ENCODE measurements at regions not wholly inside any gene's neighbourhood (a gene's known extent, or its start where the extent isn't known, plus 50 kb on each side); places are given as distances from the start of the nearest gene placed in this dataset.

DNA sequence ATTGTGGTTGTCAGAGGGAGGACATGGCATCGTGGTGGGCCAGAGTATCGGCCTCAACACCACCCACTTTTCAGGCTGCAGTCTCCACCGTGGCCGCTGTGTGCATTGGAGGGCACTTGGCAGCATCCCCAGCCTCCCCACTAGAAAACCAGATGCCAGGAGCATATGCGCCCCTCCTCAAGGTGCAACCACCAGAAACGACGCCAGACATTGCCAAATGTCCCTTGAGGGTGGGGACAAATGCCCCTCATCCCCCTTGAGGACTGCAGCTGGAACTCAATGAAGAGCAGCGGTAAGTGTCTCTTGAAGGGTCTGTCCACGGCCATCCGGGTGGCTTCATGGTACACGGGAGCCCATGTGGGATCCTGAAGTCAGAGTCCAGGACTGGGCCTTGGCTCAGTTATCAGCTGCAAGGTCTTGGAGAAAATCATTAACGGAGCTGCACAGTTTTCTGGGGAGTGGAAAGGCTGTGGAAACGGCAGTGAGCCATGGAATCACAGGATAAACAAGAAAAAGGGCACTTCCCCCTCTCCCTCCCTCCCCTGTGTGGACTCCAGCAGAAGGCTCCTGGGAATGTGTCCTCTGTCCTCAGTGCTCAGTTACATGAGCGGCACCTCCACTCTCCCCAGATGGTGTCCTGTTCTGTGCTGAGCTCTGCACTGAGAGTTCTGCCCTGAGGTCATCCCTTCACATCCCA, 324.4 kb upstream of the B3GAT1 start:
- TF ChIP-seq, protein P1, sequence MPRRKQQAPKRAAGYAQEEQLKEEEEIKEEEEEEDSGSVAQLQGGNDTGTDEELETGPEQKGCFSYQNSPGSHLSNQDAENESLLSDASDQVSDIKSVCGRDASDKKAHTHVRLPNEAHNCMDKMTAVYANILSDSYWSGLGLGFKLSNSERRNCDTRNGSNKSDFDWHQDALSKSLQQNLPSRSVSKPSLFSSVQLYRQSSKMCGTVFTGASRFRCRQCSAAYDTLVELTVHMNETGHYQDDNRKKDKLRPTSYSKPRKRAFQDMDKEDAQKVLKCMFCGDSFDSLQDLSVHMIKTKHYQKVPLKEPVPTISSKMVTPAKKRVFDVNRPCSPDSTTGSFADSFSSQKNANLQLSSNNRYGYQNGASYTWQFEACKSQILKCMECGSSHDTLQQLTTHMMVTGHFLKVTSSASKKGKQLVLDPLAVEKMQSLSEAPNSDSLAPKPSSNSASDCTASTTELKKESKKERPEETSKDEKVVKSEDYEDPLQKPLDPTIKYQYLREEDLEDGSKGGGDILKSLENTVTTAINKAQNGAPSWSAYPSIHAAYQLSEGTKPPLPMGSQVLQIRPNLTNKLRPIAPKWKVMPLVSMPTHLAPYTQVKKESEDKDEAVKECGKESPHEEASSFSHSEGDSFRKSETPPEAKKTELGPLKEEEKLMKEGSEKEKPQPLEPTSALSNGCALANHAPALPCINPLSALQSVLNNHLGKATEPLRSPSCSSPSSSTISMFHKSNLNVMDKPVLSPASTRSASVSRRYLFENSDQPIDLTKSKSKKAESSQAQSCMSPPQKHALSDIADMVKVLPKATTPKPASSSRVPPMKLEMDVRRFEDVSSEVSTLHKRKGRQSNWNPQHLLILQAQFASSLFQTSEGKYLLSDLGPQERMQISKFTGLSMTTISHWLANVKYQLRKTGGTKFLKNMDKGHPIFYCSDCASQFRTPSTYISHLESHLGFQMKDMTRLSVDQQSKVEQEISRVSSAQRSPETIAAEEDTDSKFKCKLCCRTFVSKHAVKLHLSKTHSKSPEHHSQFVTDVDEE (CRISPR knock-in tag; IDR thresholded peaks at IDR 0.05) = no peak
- no peak for TF ChIP-seq ZNF565 (CRISPR knock-in tag; conservative IDR thresholded peaks at IDR 0.05; ENCODE audit: low read depth)
- TF ChIP-seq CSDC2 (CRISPR knock-in tag; IDR thresholded peaks at IDR 0.05) = no peak
- TF ChIP-seq ARNTL (CRISPR knock-in tag; IDR thresholded peaks at IDR 0.05; ENCODE audit: borderline replicate concordance, low read depth) = no peak
- TF ChIP-seq, protein P2, sequence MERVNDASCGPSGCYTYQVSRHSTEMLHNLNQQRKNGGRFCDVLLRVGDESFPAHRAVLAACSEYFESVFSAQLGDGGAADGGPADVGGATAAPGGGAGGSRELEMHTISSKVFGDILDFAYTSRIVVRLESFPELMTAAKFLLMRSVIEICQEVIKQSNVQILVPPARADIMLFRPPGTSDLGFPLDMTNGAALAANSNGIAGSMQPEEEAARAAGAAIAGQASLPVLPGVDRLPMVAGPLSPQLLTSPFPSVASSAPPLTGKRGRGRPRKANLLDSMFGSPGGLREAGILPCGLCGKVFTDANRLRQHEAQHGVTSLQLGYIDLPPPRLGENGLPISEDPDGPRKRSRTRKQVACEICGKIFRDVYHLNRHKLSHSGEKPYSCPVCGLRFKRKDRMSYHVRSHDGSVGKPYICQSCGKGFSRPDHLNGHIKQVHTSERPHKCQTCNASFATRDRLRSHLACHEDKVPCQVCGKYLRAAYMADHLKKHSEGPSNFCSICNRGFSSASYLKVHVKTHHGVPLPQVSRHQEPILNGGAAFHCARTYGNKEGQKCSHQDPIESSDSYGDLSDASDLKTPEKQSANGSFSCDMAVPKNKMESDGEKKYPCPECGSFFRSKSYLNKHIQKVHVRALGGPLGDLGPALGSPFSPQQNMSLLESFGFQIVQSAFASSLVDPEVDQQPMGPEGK (CRISPR knock-in tag; IDR thresholded peaks at IDR 0.05; ENCODE audit: borderline replicate concordance) = no peak
- no peak for TF ChIP-seq OSR1 (CRISPR knock-in tag; IDR thresholded peaks at IDR 0.05)
- no peak for TF ChIP-seq TCF4 (CRISPR knock-in tag; IDR thresholded peaks at IDR 0.05; ENCODE audit: borderline replicate concordance)
- TF ChIP-seq, protein P3, sequence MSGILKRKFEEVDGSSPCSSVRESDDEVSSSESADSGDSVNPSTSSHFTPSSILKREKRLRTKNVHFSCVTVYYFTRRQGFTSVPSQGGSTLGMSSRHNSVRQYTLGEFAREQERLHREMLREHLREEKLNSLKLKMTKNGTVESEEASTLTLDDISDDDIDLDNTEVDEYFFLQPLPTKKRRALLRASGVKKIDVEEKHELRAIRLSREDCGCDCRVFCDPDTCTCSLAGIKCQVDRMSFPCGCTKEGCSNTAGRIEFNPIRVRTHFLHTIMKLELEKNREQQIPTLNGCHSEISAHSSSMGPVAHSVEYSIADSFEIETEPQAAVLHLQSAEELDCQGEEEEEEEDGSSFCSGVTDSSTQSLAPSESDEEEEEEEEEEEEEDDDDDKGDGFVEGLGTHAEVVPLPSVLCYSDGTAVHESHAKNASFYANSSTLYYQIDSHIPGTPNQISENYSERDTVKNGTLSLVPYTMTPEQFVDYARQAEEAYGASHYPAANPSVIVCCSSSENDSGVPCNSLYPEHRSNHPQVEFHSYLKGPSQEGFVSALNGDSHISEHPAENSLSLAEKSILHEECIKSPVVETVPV (CRISPR knock-in tag; IDR thresholded peaks at IDR 0.05) = no peak
- TF ChIP-seq, protein P4, sequence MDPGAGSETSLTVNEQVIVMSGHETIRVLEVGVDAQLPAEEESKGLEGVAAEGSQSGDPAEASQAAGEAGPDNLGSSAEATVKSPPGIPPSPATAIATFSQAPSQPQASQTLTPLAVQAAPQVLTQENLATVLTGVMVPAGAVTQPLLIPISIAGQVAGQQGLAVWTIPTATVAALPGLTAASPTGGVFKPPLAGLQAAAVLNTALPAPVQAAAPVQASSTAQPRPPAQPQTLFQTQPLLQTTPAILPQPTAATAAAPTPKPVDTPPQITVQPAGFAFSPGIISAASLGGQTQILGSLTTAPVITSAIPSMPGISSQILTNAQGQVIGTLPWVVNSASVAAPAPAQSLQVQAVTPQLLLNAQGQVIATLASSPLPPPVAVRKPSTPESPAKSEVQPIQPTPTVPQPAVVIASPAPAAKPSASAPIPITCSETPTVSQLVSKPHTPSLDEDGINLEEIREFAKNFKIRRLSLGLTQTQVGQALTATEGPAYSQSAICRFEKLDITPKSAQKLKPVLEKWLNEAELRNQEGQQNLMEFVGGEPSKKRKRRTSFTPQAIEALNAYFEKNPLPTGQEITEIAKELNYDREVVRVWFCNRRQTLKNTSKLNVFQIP (CRISPR knock-in tag; IDR thresholded peaks at IDR 0.05; ENCODE audit: borderline replicate concordance, low read depth) = no peak
- TF ChIP-seq, protein P5, sequence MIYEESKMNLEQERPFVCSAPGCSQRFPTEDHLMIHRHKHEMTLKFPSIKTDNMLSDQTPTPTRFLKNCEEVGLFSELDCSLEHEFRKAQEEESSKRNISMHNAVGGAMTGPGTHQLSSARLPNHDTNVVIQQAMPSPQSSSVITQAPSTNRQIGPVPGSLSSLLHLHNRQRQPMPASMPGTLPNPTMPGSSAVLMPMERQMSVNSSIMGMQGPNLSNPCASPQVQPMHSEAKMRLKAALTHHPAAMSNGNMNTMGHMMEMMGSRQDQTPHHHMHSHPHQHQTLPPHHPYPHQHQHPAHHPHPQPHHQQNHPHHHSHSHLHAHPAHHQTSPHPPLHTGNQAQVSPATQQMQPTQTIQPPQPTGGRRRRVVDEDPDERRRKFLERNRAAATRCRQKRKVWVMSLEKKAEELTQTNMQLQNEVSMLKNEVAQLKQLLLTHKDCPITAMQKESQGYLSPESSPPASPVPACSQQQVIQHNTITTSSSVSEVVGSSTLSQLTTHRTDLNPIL (CRISPR knock-in tag; IDR thresholded peaks at IDR 0.05; ENCODE audit: low read depth) = no peak
- no peak for ATAC-seq

DNA sequence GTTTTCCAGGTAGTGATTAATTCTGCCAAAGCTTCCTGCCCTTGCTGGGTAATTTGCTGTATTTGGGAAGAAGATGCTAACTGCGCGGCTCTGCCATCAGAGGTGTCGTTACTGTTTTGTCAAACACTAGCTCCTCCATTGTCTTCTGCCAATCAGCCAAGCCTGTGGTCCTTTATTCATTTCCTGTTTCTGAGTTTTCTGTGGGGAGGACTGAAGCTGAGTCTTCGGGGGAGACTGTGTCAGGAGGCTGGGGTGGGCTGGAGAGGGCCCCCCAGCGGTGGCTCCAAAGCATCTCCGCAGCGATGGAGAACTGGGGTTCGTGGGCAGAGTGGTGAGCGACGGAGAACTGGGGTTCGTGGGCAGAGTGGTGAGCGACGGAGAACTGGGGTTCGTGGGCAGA, 322.9 kb upstream of the B3GAT1 start:
- TF ChIP-seq, protein P3 (CRISPR knock-in tag; IDR thresholded peaks at IDR 0.05) = no peak
- TF ChIP-seq ZNF70 (CRISPR knock-in tag; IDR thresholded peaks at IDR 0.05) (no peak), ZFP3 (CRISPR knock-in tag; IDR thresholded peaks at IDR 0.05) (no peak), TCF4 (CRISPR knock-in tag; IDR thresholded peaks at IDR 0.05; ENCODE audit: borderline replicate concordance) (no peak), BACH2 (CRISPR knock-in tag; IDR thresholded peaks at IDR 0.05; ENCODE audit: borderline replicate concordance) (no peak), OSR1 (CRISPR knock-in tag; IDR thresholded peaks at IDR 0.05) (no peak), ZNF565 (CRISPR knock-in tag; conservative IDR thresholded peaks at IDR 0.05; ENCODE audit: low read depth) (no peak)
- TF ChIP-seq, protein P2 (CRISPR knock-in tag; IDR thresholded peaks at IDR 0.05; ENCODE audit: borderline replicate concordance) = no peak
- TF ChIP-seq, protein P5 (CRISPR knock-in tag; IDR thresholded peaks at IDR 0.05; ENCODE audit: low read depth) = no peak
- TF ChIP-seq, protein P1 (CRISPR knock-in tag; IDR thresholded peaks at IDR 0.05) = no peak

More for the DNA sequence above, 322.9 kb upstream of the B3GAT1 start:
- ATAC-seq = no peak
